COLO668 (cell line): ENCODE measurements at regions not wholly inside any gene's neighbourhood (a gene's known extent, or its start where the extent isn't known, plus 50 kb on each side); places are given as distances from the start of the nearest gene placed in this dataset.

Source experiments
- DNase-seq: peaks from one replicate; lab custom pipeline; 2025; ENCODE audit not compliant: unreplicated experiment; lab: John Stamatoyannopoulos, UW

- no peak for DNase-seq
These were observed 139.0 kb downstream of the IRX1 start for GRCh38 chr5:3734632-3735031.

DNA sequence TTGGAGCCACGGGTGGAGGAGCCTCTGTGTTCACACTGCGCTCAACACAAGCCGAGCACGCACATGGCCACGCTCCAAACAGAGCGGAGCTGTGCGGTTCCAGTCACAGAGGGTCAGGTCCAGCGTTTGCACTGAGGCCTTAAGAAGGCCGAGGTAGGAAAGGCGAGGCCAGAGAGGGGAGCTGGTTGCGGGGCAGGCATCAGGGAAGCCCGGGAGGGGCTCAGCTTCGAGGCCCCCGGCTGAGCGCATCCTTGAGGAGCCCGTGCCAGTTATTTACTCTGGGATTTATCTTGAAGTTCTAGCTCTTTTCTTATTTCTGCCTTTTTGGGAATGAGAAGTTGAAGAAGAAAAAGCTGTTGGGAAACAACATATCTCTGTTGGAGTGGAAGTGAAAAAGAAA lies 140.8 kb downstream of the IRX1 start:
- no peak for DNase-seq

- DNase-seq: no peak
These were observed 141.3 kb downstream of the IRX1 start for GRCh38 chr5:3736926-3737325.

DNA sequence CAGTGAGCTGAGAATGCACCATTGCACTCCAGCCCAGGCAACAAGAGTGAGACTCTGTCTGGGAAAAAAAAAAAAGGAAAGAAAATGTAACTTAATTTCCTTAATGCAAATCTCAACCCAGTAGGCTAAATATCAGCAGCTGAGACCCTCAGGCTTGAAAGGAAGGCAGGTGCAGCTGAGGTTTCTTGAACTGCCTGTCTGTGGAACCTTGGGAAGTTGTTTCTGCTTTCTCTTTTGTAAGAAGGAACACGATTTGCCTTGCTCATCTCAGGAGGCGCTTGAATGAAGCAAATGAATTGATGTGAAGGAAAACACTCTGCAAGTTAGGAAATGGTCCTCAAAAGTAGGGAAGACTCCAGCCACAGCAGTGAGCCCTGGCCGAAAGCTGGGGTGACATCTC lies 143.3 kb downstream of the IRX1 start:
- DNase-seq: no peak

DNA sequence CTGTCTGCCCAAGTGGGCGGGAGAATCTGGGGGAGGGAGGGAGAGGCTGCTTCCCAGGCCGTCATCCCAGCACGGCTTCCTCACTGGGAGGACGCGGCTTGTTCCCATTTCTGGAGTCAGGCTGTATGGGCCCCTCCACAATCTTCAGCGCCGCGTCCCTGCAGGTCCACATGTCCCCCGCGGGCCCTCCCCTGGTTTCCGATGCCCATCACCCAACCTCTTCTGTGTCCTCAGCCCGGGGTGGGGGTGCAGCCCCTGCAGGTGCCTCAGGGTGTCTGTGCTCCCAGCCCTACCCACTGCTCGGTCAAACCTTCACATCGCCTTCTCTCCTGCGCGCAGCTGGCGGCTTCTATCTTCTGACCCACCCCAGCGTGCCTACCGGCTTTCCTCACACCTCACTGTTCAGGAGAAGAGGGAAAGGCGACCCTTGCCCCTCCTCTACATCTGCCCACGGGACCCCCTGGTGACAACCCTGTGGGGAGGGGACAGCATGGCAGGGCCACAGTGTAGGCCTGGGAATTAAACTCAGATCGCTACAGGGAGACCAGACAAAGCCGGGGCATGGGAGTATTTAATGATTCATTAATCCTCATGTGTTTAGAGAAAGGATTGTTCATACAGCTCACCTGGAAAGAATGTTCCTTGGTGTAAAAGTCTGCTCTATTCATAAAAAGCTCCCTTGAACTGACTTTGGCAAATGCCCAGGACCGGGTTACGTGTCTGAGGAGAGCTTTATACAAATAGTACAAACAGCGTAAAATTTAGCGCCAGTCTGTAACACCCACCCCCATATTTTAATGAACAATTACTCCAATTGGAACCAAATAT lies 145.1 kb downstream of the IRX1 start:
- DNase-seq: no peak

- DNase-seq: no peak
These were observed 145.7 kb downstream of the IRX1 start for GRCh38 chr5:3741374-3741770.

DNA sequence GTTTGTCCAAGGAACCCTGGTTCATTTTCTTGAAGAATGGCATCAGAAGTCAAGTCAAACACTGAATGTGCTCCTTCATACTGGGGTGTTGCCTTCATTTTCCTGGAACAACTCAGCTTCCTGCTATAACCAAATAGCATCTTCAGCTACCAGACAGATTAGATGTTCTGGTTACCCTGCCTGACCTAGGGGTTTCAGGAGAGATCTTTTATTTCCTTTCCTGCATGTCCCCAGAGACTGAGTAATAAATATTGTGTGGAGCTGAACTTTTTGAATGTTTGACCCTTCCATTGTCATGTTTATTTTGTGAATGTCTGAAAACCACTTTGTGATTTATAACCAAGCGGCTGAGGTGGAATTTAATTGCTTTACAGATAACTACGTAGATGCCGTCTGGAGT lies 147.1 kb downstream of the IRX1 start:
- no peak for DNase-seq

DNA sequence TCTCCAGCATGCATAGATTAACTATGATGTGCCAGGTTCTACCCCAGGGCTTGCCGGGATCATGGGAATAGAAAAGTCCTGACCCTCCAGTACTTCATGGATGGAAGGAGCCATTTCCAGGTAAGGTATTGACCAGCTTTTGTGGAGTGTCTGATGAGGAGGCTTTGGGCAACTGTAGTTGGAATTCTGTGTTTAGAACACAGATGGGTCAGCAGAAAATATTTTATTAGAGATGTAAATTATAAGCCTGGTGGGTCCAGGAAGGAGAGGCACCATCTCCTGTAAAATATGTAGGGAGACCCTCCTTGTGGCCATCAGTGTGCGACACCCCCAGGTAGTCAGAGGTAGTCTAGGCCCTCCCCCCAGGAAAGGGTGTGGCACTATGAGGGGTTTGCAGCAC lies 156.2 kb downstream of the IRX1 start:
- DNase-seq: no peak

- DNase-seq: no peak
These were observed 182.4 kb downstream of the IRX1 start for GRCh38 chr5:3778000-3778550.

DNA sequence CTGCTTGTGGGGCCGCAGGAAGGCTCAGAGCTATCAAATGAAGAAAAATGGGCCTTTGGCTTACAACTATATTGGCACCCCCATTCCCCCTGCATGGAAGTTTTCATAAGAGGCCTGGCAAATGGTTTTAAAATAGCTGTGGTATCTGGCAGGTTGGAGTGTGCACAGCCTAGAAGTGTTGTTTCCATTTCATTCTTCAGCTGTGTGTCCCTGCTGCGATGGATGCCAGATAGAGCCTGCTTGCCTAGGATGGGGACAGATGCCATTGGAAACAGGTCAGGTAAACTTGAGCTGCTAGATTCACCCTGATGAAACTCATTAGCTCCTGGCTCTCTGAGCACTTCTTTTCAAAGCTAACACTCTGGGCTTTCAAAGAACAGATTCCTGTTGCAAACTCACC lies 183.3 kb downstream of the IRX1 start:
- DNase-seq: no peak

DNA sequence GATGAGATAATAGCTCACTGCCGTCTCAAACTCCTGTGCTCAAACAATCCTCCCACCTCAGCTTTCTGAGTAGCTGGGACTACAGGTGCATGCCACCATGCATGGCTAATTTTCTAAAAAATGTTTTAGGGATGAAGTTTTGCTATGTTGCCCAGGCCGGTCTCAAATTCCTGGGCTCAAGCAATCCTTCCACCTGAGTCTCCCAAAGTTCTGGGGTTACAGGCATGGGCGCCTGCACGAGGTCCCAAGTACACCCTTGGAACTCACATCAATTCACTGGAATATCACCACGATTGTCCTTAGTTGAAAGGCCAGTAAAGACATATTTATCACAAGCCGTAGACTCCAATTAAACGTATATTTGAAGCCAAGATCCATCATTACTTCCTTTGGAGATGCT lies 184.6 kb downstream of the IRX1 start:
- DNase-seq: no peak

DNA sequence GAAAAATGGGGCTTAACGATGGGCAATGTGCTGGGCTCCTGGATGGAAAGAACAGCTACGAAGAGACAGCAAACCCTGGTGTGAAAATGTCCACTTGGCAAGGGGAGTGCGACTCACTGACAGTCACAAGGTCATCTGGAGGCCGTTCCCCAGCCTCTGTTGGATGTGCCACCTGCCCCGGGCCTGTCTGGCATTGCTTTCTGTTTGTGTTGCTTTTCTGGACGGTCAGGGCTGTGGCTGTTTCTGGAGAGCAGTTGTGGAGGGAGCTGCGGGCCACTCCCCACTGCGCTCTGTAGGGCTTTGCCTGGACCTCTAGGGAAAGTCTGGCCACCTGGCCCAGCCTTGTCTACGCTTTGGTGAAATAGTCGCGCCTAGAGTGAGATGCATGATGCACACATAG lies 185.3 kb downstream of the IRX1 start:
- DNase-seq: no peak

GRCh38 chr5:3784854-3785253 lies 189.2 kb downstream of the IRX1 start:
- DNase-seq: no peak

DNA sequence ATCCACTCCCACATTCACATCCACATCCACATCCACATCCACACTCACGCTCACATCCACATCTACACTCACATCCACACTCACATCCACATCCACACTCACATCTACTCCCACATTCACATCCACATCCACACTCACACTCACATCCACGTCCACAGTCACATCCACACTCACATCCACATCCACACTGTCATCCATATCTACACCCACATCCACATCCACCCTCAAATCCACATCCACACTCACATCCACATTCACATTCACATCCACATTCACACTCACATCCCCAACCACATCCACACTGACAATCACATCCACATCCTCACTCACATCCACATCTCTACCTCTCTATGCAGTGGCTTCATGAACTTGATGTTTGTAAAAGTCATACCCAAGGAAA lies 190.5 kb downstream of the IRX1 start:
- no peak for DNase-seq

DNA sequence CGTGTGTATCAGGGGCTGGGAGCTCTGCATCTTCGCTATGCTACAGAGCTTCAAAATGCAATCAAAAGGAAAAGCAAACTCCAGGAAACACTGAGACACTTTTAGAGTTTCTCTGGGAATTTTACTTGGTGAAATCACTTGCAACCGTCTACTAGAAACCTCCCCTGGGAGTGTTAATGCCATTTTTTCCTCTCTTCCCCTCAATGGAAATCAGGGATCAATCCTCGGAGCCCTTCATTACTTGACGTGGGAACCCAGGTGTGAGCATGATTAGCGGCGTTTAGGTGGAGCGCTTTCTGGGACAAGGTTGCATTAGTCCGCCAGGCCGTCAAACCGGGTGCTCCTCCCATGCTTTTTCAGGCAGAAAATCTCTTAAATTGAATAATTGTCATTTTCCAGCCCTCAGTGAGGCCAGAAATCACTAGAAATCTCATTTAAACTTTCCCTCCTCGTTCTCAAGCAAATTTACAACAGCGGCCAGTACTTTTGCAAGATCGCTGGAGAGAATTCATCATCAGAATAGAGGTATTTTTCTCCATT lies 191.3 kb downstream of the IRX1 start:
- DNase-seq: no peak

DNA sequence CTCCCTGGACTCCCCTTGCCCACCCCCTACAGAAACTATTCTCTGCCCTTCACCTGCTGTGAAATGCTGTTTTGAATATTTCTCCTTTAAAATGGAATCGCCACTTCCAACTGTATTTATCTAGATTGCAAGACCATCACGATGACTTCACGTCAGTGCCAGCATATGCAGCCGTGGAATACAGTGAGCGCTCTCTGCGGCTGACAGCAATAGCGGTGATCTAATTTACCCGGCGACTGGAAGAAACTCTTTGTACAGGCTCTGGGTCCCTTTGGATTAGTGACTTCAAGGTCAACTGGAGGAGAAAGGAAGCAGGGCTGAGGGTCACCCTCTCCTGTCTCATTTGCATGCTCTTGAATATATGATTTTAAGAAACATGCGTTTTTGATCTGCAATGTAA lies 192.0 kb downstream of the IRX1 start:
- DNase-seq: no peak

DNA sequence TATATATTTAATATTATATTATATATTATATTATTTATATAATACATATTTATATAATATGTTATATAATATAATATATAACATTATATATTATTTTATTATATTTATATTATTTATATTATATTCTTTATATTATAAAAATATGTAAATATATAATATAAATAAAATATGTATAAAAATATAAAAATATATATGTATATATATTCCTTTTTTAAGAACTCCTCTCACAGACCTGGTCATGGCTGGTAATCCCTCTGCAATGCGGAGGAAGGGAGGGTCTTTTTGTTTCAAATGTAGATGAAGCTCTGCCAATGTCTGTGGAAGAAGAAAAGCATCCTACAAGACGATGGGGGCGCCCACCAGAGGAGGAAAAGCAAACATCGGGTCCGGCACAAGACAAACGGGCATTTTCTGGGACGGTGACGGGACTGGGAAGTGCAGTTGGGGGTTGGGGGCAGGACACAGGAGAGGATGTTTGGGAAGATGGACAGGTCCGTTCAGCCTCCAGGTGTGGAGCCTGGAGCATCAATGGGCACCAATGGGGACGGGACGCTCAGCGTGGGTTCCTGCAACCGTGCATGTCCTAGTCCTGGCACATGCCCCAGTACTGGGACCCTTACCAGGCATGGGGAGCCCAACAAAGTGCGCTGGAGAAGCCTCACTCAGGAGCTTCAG lies 194.0 kb downstream of the IRX1 start:
- DNase-seq: no peak

DNA sequence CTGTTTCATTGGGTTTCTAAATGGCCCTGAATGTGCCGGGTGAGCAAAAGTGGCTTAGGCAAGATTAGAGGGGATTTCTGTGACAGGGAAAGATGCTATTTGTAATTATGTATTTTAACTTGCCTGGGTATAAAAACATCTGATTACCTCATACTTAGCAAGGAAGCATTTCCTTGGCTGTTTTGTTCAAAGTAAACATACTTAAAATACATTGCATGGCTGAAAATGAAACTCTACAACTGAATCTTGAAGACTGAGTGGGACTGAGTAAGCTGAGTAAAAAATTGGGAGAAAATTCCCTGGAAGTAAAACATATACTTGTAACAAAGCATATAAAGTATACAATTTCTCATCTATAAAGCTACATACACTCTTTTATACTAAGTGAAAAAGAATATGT lies 197.5 kb downstream of the IRX1 start:
- DNase-seq: no peak

GRCh38 chr5:3794611-3795010 lies 199.0 kb downstream of the IRX1 start:
- DNase-seq: no peak

GRCh38 chr5:3796736-3797135 lies 201.1 kb downstream of the IRX1 start:
- DNase-seq: no peak

DNA sequence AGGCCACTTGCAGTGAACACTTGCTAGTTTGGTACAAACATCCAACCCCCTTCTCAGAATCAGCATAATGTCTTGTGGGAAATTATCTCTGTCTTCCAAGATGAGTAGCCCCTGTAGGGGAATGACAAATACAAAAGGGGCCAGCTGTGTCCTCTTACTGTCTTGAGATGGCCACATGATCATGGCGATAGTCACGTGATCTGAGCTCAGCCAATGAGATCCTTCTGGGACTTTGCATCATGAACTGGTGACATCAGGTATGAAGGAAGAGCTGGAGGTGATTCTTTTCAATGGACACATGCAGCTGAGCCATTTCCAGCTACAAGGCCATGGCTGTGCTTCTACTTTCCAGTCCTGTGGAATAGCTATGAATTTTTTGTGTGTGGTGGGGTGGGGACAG lies 206.3 kb downstream of the IRX1 start:
- no peak for DNase-seq

DNA sequence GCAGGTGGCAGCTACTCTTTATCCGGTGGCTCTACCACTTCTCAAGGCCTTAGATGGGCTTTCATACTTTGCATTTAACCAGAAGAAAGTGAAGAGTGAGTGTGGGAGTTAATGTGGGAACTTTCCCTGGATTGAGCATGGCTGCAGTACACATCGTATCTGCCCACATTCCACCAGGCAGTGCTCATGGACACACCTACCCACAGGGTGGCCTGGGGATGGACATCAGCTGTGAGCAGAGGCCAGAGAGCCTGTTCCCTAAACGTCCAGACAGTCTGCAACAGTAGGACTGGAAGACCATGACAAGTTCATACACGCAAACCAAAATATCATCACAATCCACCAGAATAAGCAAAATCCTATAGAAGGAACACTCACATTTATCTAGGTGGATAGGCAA lies 213.8 kb downstream of the IRX1 start:
- no peak for DNase-seq
